Type B pancreatic cell (in vitro differentiated cells): ENCODE measurements at regions not wholly inside any gene's neighbourhood (a gene's known extent, or its start where the extent isn't known, plus 50 kb on each side); places are given as distances from the start of the nearest gene placed in this dataset.

ENCODE experiments used
- DNase-seq: peaks from one replicate; pipeline ENCODE4 v3.0.0; 2021; ENCODE audit warnings: mixed read lengths; ENCODE audit not compliant: unreplicated experiment; ENCODE audit errors: extremely low spot score
- H3K27ac Mint-ChIP-seq: 2 replicates; pipeline ENCODE4 v1.8.0; 2021; ENCODE audit warnings: mild to moderate bottlenecking, mixed read lengths
- H3K27me3 Mint-ChIP-seq: 2 replicates; pipeline ENCODE4 v1.8.0; 2021; ENCODE audit warnings: mixed read lengths
- H3K36me3 Mint-ChIP-seq: 2 replicates; pipeline ENCODE4 v1.8.0; 2021; ENCODE audit warnings: mixed read lengths
- H3K4me1 Mint-ChIP-seq: one replicate; pipeline ENCODE4 v1.8.0; 2021; ENCODE audit warnings: mixed read lengths; ENCODE audit not compliant: unreplicated experiment
- H3K4me3 Mint-ChIP-seq: 2 replicates; pipeline ENCODE4 v1.8.0; 2021; ENCODE audit warnings: mild to moderate bottlenecking, mixed read lengths
- H3K9me3 Mint-ChIP-seq: 2 replicates; pipeline ENCODE4 v1.8.0; 2021; ENCODE audit warnings: mixed read lengths
- TF ChIP-seq, protein P1 (sequence below): fragments of 200-600 bp; sonication (generic); conservative IDR thresholded peaks from 2 replicates; pipeline ENCODE4 v1.5.0; 2021; ENCODE audit warnings: antibody characterized with exemption, mild to moderate bottlenecking

DNA sequence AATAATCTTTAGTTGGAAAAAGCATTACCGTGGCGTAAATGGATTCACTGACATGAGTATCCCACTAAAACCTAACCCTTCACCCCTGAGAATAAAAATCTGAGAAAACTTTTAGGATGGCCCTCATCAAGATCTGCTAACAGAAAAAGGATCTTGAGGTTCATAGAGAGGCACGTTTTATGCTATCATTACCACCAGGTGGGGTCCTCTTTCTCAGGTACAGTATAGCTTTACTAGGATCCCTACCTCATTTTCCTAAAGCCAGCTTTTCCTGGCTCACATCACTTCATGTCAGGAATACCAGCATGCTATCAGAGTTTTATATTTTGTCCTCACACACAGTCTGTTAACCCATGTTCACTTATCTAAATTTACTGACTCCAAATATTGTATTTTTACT lies 173.7 kb downstream of the POM121L12 start:
- Mint-ChIP-seq H3K4me3 (no peak overlapping the region), H3K9me3 (peaks cover 21% of the 10 kb centered on the region), H3K4me1 (no peaks in the 10 kb centered on the region), H3K27me3 (no peaks in the 10 kb centered on the region), H3K36me3 (no peaks in the 10 kb centered on the region), H3K27ac (no peak overlapping the region)
- TF ChIP-seq, protein P1, sequence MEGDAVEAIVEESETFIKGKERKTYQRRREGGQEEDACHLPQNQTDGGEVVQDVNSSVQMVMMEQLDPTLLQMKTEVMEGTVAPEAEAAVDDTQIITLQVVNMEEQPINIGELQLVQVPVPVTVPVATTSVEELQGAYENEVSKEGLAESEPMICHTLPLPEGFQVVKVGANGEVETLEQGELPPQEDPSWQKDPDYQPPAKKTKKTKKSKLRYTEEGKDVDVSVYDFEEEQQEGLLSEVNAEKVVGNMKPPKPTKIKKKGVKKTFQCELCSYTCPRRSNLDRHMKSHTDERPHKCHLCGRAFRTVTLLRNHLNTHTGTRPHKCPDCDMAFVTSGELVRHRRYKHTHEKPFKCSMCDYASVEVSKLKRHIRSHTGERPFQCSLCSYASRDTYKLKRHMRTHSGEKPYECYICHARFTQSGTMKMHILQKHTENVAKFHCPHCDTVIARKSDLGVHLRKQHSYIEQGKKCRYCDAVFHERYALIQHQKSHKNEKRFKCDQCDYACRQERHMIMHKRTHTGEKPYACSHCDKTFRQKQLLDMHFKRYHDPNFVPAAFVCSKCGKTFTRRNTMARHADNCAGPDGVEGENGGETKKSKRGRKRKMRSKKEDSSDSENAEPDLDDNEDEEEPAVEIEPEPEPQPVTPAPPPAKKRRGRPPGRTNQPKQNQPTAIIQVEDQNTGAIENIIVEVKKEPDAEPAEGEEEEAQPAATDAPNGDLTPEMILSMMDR = peak; percentile 15
- no peak for DNase-seq

DNA sequence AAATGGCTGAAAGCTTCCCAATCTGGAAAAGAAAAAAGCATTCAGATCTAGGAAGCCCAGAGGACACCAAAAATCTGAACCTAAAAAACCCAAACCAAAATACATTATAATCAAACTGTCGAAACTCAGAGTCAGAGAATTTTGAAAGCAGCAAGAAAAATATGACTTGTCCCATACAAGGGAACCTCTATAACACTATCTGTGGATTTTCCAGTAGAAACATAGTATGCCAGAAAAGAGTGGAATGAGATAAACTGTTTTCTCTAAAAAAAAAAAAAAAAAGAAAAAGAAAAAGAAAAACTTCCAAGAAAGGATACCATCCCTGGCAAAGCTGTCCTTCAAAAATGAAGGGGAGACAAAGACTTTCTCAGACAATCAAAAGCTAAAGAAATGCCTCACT lies 179.0 kb downstream of the POM121L12 start:
- peaks cover 22% of the 10 kb centered on the region for H3K9me3 Mint-ChIP-seq
- TF ChIP-seq, protein P1 = no peak

DNA sequence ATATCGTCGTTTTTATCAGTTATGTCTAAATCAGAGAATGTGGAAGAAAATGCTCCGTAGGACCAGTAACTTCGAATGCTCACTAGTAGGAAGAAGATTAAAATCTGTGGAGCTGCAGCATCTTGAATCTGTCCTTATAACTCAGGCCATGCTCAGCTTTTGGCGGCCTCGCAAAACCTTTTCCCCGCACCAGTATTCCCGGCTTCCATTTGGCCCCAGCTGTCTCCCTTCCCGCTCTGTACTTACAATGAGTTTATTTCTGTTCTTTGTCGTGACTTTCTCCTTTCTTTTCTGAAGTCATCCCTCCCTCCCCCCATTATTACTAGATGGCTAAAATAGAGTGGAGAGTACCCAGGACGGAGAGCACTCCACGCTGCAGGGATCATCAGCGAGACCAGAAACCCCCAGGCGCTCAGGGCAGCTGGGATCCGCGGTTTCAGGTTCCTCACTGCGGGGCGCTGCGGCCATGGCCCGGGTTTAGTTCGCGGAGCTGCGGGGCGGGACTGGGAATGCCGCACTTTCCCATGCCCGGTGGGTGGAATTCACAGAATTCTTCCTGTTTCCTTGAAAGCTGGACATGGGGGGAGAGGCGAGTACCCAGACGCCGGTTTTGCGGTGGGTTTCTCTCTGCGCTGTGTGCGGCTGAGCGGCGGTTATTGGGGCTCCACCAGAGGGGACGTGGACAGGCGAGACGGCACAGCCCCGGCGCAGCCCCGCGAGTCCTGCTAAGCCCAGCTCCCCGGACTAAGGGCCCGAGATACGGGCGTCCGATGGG lies 183.5 kb downstream of the POM121L12 start:
- peak overlapping the region; percentile 93 for H3K4me3 Mint-ChIP-seq
- peaks cover 33% of the 10 kb centered on the region for H3K27me3 Mint-ChIP-seq
- H3K4me1 Mint-ChIP-seq = peaks cover 7% of the 10 kb centered on the region
- H3K36me3 Mint-ChIP-seq = peaks cover 4% of the 10 kb centered on the region
- TF ChIP-seq, protein P1 = no peak
- no peak for DNase-seq
- peak overlapping the region; percentile 76 for H3K27ac Mint-ChIP-seq
- peaks cover 8% of the 10 kb centered on the region for H3K9me3 Mint-ChIP-seq

More for the DNA sequence above, 179.0 kb downstream of the POM121L12 start:
- Mint-ChIP-seq H3K27me3 (peaks cover 18% of the 10 kb centered on the region), H3K4me3 (no peak overlapping the region), H3K4me1 (peaks cover 7% of the 10 kb centered on the region), H3K36me3 (peaks cover 4% of the 10 kb centered on the region), H3K27ac (no peak overlapping the region)
- no peak for DNase-seq

DNA sequence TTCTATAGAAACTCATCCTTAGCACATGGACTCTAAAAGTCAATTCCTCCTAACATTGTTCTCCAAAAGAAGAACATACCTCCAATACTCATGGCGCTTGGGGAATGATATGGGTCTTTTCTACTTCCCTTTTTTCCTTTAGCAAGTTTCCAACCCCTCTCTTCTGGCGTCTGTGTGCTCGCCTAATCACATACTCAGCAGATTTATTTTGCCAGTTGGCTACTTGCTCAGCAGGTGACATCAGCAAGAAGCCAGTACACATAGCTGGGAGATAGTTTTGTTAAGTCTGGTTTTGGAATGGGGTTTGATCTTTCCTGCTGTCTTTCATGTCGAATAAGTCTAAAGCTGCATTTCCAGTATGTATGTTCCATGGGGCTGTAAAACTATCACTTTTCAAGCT lies 193.8 kb downstream of the POM121L12 start:
- no peaks in the 10 kb centered on the region for H3K4me1 Mint-ChIP-seq
- no peaks in the 10 kb centered on the region for H3K27me3 Mint-ChIP-seq
- no peaks in the 10 kb centered on the region for H3K9me3 Mint-ChIP-seq
- no peak for DNase-seq
- TF ChIP-seq, protein P1 = no peak
- H3K36me3 Mint-ChIP-seq = no peaks in the 10 kb centered on the region
- no peak overlapping the region for H3K27ac Mint-ChIP-seq
- no peak overlapping the region for H3K4me3 Mint-ChIP-seq

DNA sequence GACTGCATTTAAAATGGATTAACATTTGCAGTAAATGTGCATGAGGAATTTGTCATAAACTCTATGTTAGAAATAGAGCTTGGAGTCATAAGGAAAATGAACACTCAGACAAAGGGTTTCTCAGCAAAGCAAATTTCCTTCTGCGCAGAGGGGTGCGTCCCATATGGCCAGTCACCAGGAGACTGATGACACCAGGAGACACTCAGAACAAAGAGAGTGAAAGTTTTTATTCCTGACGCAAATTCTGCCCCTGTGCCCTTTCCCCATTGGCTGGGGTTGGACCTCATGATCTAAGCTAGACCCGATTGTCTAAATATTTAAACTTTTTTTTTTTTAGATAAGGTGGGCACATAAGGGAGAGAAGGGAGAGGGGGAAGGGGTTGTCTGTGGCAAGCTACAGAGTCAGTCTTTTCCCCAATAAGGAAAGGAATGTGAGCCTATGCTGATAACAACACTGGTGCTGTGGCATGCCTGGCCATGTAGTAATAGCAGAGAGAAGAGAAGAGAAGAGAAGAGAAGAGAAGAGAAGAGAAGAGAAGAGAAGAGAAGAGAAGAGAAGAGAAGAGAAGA lies 202.0 kb downstream of the POM121L12 start:
- peak overlapping the region; percentile 21 for H3K27ac Mint-ChIP-seq
- H3K4me1 Mint-ChIP-seq = no peaks in the 10 kb centered on the region
- H3K4me3 Mint-ChIP-seq = no peak overlapping the region
- TF ChIP-seq, protein P1 = no peak
- DNase-seq = no peak
- H3K27me3 Mint-ChIP-seq = no peaks in the 10 kb centered on the region
- no peaks in the 10 kb centered on the region for H3K9me3 Mint-ChIP-seq
- no peaks in the 10 kb centered on the region for H3K36me3 Mint-ChIP-seq
